ENCODE measurements at regions not wholly inside any gene's neighbourhood (a gene's known extent, or its start where the extent isn't known, plus 50 kb on each side); places are given as distances from the start of the nearest gene placed in this dataset.

GRCh38 chr12:40157336-40157735 lies 51.5 kb upstream of the SLC2A13 start:
- TF ChIP-seq, protein P1, sequence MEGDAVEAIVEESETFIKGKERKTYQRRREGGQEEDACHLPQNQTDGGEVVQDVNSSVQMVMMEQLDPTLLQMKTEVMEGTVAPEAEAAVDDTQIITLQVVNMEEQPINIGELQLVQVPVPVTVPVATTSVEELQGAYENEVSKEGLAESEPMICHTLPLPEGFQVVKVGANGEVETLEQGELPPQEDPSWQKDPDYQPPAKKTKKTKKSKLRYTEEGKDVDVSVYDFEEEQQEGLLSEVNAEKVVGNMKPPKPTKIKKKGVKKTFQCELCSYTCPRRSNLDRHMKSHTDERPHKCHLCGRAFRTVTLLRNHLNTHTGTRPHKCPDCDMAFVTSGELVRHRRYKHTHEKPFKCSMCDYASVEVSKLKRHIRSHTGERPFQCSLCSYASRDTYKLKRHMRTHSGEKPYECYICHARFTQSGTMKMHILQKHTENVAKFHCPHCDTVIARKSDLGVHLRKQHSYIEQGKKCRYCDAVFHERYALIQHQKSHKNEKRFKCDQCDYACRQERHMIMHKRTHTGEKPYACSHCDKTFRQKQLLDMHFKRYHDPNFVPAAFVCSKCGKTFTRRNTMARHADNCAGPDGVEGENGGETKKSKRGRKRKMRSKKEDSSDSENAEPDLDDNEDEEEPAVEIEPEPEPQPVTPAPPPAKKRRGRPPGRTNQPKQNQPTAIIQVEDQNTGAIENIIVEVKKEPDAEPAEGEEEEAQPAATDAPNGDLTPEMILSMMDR (IDR thresholded peaks at IDR 0.05): no peak
- TF ChIP-seq EZH2 (IDR thresholded peaks at IDR 0.05) (no peak), EZH2phosphoT487 (IDR thresholded peaks at IDR 0.05) (no peak)

All from neural progenitor cell (in vitro differentiated cells).